ENCODE measurements at regions not wholly inside any gene's neighbourhood (a gene's known extent, or its start where the extent isn't known, plus 50 kb on each side); places are given as distances from the start of the nearest gene placed in this dataset.

GRCh38 chr3:137349557-137350348 lies 392.0 kb downstream of the IL20RB start:
- no peaks in the 10 kb centered on the region for H3K4me1 ChIP-seq (ENCODE audit: control insufficient read depth in 5 of 5, insufficient read depth in 5 of 5, low read length in 5 of 5)
- no peaks in the 10 kb centered on the region for H3K27me3 ChIP-seq (ENCODE audit: control insufficient read depth in 3 of 3, insufficient read depth in 3 of 3, low read length in 2 of 3)
- H3K9me3 ChIP-seq (ENCODE audit: control insufficient read depth in 4 of 4, insufficient read depth in 3 of 4, low read length in 3 of 4), result peaks cover 0 to 2% (median 0%) of the 10 kb centered on the region in 4 donors
- no peak for DNase-seq
- 78 to 87% methylated on average over 8 of the region's 8 CpGs for WGBS, 2 donors
- TF ChIP-seq CTCF (IDR thresholded peaks at IDR 0.05; ENCODE audit: control extremely low read depth, extremely low read depth), result no peak
- H3K36me3 ChIP-seq (ENCODE audit: control insufficient read depth in 4 of 4, insufficient read depth in 4 of 4, low read length in 4 of 4), result no peaks in the 10 kb centered on the region
- no peak overlapping the region for H3K9ac ChIP-seq (ENCODE audit: insufficient read depth in 1 of 2, low read length in 2 of 2)
- no peak overlapping the region for H3K27ac ChIP-seq (ENCODE audit: low read depth in 1 of 2, low read length in 1 of 2)
- no peak for ATAC-seq (ENCODE audit: insufficient read depth, low FRiP score)
- H3K4me3 ChIP-seq, result no peak overlapping the region

- H3K27me3 ChIP-seq (ENCODE audit: control insufficient read depth in 3 of 3, insufficient read depth in 3 of 3, low read length in 2 of 3), result no peaks in the 10 kb centered on the region
- H3K4me3 ChIP-seq, result no peak overlapping the region
- no peak overlapping the region for H3K27ac ChIP-seq (ENCODE audit: low read depth in 1 of 2, low read length in 1 of 2)
- no peaks in the 10 kb centered on the region for H3K36me3 ChIP-seq (ENCODE audit: control insufficient read depth in 4 of 4, insufficient read depth in 4 of 4, low read length in 4 of 4)
- H3K9me3 ChIP-seq (ENCODE audit: control insufficient read depth in 4 of 4, insufficient read depth in 3 of 4, low read length in 3 of 4), result peaks cover 0 to 12% (median 1%) of the 10 kb centered on the region in 4 donors
- H3K9ac ChIP-seq (ENCODE audit: insufficient read depth in 1 of 2, low read length in 2 of 2), result no peak overlapping the region
- ATAC-seq (ENCODE audit: insufficient read depth, low FRiP score) (no peak), DNase-seq (no peak)
- H3K4me1 ChIP-seq (ENCODE audit: control insufficient read depth in 5 of 5, insufficient read depth in 5 of 5, low read length in 5 of 5), result no peaks in the 10 kb centered on the region
- WGBS, 2 donors, result 88 to 91% methylated on average over 2 of the region's 2 CpGs
- TF ChIP-seq CTCF (IDR thresholded peaks at IDR 0.05; ENCODE audit: control extremely low read depth, extremely low read depth), result no peak
Measured at GRCh38 chr3:137360531-137361201, 402.9 kb downstream of the IL20RB start.

- no peak for DNase-seq
- Histone ChIP-seq H3K9me3 (ENCODE audit: control insufficient read depth in 4 of 4, insufficient read depth in 3 of 4, low read length in 3 of 4) (peaks cover 0 to 6% (median 5%) of the 10 kb centered on the region in 4 donors), H3K9ac (ENCODE audit: insufficient read depth in 1 of 2, low read length in 2 of 2) (no peak overlapping the region), H3K27ac (ENCODE audit: low read depth in 1 of 2, low read length in 1 of 2) (no peak overlapping the region), H3K4me3 (no peak overlapping the region), H3K36me3 (ENCODE audit: control insufficient read depth in 4 of 4, insufficient read depth in 4 of 4, low read length in 4 of 4) (no peaks in the 10 kb centered on the region), H3K4me1 (ENCODE audit: control insufficient read depth in 5 of 5, insufficient read depth in 5 of 5, low read length in 5 of 5) (no peaks in the 10 kb centered on the region), H3K27me3 (ENCODE audit: control insufficient read depth in 3 of 3, insufficient read depth in 3 of 3, low read length in 2 of 3) (no peaks in the 10 kb centered on the region)
- ATAC-seq (ENCODE audit: insufficient read depth, low FRiP score), result no peak
- TF ChIP-seq CTCF (IDR thresholded peaks at IDR 0.05; ENCODE audit: control extremely low read depth, extremely low read depth), result no peak
- WGBS, 2 donors, result 90 to 94% methylated on average over 3 of the region's 3 CpGs
Measured at GRCh38 chr3:137382005-137382594, 382.0 kb upstream of the SOX14 start.

Measured in lung (tissue), 11 donors.